ENCODE measurements at regions not wholly inside any gene's neighbourhood (a gene's known extent, or its start where the extent isn't known, plus 50 kb on each side); places are given as distances from the start of the nearest gene placed in this dataset.

GRCh38 chr2:198213253-198213652 lies 408.9 kb downstream of the PLCL1 start:
- no peak for TF ChIP-seq HMGXB4 (CRISPR knock-in tag; IDR thresholded peaks at IDR 0.05)
- TF ChIP-seq USF2 (CRISPR knock-in tag; IDR thresholded peaks at IDR 0.05), result no peak
- no peak for TF ChIP-seq CTCF (IDR thresholded peaks at IDR 0.05)
- TF ChIP-seq NFYB (CRISPR knock-in tag; conservative IDR thresholded peaks at IDR 0.05; ENCODE audit: low read depth), result no peak
- no peak for TF ChIP-seq ESRRA (CRISPR knock-in tag; IDR thresholded peaks at IDR 0.05; ENCODE audit: borderline replicate concordance)

All from WTC11 (cell line).